ENCODE measurements at regions not wholly inside any gene's neighbourhood (a gene's known extent, or its start where the extent isn't known, plus 50 kb on each side); places are given as distances from the start of the nearest gene placed in this dataset.

GRCh38 chr4:186481998-186482790 lies 73.2 kb downstream of the MTNR1A start:
- no peak for ATAC-seq
- TF ChIP-seq RARB (CRISPR knock-in tag; IDR thresholded peaks at IDR 0.05) (no peak), GLIS3 (CRISPR knock-in tag; IDR thresholded peaks at IDR 0.05) (no peak)
- TF ChIP-seq, protein P1, sequence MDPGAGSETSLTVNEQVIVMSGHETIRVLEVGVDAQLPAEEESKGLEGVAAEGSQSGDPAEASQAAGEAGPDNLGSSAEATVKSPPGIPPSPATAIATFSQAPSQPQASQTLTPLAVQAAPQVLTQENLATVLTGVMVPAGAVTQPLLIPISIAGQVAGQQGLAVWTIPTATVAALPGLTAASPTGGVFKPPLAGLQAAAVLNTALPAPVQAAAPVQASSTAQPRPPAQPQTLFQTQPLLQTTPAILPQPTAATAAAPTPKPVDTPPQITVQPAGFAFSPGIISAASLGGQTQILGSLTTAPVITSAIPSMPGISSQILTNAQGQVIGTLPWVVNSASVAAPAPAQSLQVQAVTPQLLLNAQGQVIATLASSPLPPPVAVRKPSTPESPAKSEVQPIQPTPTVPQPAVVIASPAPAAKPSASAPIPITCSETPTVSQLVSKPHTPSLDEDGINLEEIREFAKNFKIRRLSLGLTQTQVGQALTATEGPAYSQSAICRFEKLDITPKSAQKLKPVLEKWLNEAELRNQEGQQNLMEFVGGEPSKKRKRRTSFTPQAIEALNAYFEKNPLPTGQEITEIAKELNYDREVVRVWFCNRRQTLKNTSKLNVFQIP (CRISPR knock-in tag; IDR thresholded peaks at IDR 0.05; ENCODE audit: borderline replicate concordance, low read depth): no peak

- no peak for ATAC-seq
- TF ChIP-seq CREB5 (CRISPR knock-in tag; IDR thresholded peaks at IDR 0.05; ENCODE audit: low read depth): no peak
- TF ChIP-seq ISL1 (CRISPR knock-in tag; IDR thresholded peaks at IDR 0.05): no peak
- TF ChIP-seq CSDC2 (CRISPR knock-in tag; IDR thresholded peaks at IDR 0.05): no peak
- no peak for TF ChIP-seq ZC3H10 (CRISPR knock-in tag; IDR thresholded peaks at IDR 0.05)
- TF ChIP-seq, protein P1 (CRISPR knock-in tag; IDR thresholded peaks at IDR 0.05; ENCODE audit: borderline replicate concordance, low read depth): no peak
- no peak for TF ChIP-seq TCF4 (CRISPR knock-in tag; IDR thresholded peaks at IDR 0.05; ENCODE audit: borderline replicate concordance)
- no peak for TF ChIP-seq PATZ1 (CRISPR knock-in tag; IDR thresholded peaks at IDR 0.05; ENCODE audit: borderline replicate concordance)
- TF ChIP-seq BACH2 (CRISPR knock-in tag; IDR thresholded peaks at IDR 0.05; ENCODE audit: borderline replicate concordance): no peak
- no peak for TF ChIP-seq ARNTL (CRISPR knock-in tag; IDR thresholded peaks at IDR 0.05; ENCODE audit: borderline replicate concordance, low read depth)
- TF ChIP-seq OSR1 (CRISPR knock-in tag; IDR thresholded peaks at IDR 0.05): no peak
- TF ChIP-seq PPARA (CRISPR knock-in tag; IDR thresholded peaks at IDR 0.05; ENCODE audit: borderline replicate concordance): no peak
- no peak for TF ChIP-seq ZNF70 (CRISPR knock-in tag; IDR thresholded peaks at IDR 0.05)
- TF ChIP-seq ZNF565 (CRISPR knock-in tag; conservative IDR thresholded peaks at IDR 0.05; ENCODE audit: low read depth): no peak
- TF ChIP-seq ESRRG (CRISPR knock-in tag; IDR thresholded peaks at IDR 0.05): no peak
- no peak for TF ChIP-seq RARB (CRISPR knock-in tag; IDR thresholded peaks at IDR 0.05)
- TF ChIP-seq ZNF8 (CRISPR knock-in tag; IDR thresholded peaks at IDR 0.05): no peak
- no peak for TF ChIP-seq CSRNP3 (CRISPR knock-in tag; IDR thresholded peaks at IDR 0.05)
- TF ChIP-seq TOX (CRISPR knock-in tag; IDR thresholded peaks at IDR 0.05; ENCODE audit: borderline replicate concordance): no peak
- TF ChIP-seq ZFP30 (CRISPR knock-in tag; IDR thresholded peaks at IDR 0.05): no peak
- no peak for TF ChIP-seq GLIS3 (CRISPR knock-in tag; IDR thresholded peaks at IDR 0.05)
Observed at GRCh38 chr4:186475202-186475601, 80.2 kb downstream of the MTNR1A start.

DNA sequence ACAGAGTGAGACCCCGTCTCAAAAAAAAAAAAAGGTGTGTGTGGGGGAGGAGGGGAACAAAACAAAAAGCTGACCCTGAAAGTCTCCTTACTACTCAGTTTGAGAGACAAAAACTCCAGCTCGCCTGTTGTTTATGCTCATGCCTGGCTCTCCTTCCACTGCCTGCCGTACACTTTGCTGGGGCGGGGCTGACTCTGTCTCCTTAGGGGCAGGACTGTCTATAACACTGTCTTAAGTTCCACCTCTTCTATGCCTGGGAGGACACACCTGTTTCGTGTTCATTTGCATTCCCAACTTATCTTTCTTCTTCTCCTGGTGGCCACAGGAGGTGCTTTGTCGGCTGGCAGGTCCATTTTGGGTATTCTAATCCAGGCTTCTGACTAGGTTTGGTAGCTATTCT lies 81.4 kb downstream of the MTNR1A start:
- ATAC-seq: no peak
- TF ChIP-seq TSHZ2 (CRISPR knock-in tag; IDR thresholded peaks at IDR 0.05): no peak
- TF ChIP-seq OSR1 (CRISPR knock-in tag; IDR thresholded peaks at IDR 0.05): no peak
- no peak for TF ChIP-seq ISL1 (CRISPR knock-in tag; IDR thresholded peaks at IDR 0.05)
- no peak for TF ChIP-seq GLIS3 (CRISPR knock-in tag; IDR thresholded peaks at IDR 0.05)
- TF ChIP-seq CREB5 (CRISPR knock-in tag; IDR thresholded peaks at IDR 0.05; ENCODE audit: low read depth): no peak
- no peak for TF ChIP-seq CSDC2 (CRISPR knock-in tag; IDR thresholded peaks at IDR 0.05)
- TF ChIP-seq SNAI2 (CRISPR knock-in tag; IDR thresholded peaks at IDR 0.05): no peak
- TF ChIP-seq ZFP3 (CRISPR knock-in tag; IDR thresholded peaks at IDR 0.05): no peak
- TF ChIP-seq PATZ1 (CRISPR knock-in tag; IDR thresholded peaks at IDR 0.05; ENCODE audit: borderline replicate concordance): no peak
- no peak for TF ChIP-seq TCF4 (CRISPR knock-in tag; IDR thresholded peaks at IDR 0.05; ENCODE audit: borderline replicate concordance)
- no peak for TF ChIP-seq ESRRG (CRISPR knock-in tag; IDR thresholded peaks at IDR 0.05)
- no peak for TF ChIP-seq ARNTL (CRISPR knock-in tag; IDR thresholded peaks at IDR 0.05; ENCODE audit: borderline replicate concordance, low read depth)

All from SK-N-SH treated with all-trans-retinoic acid at 6 μM for 48 hours (cell line).